IMR-90 (cell line): ENCODE measurements at regions not wholly inside any gene's neighbourhood (a gene's known extent, or its start where the extent isn't known, plus 50 kb on each side); places are given as distances from the start of the nearest gene placed in this dataset.
"Not testable (repeated sequence)": the region's sequence is repeated elsewhere in the genome, so short reads cannot be mapped to it uniquely, and the experiment has no call there.

ENCODE experiments used
- ATAC-seq: fragments of 200-7000 bp; cut with Tn5 transposase; 2 replicates; pipeline ENCODE4 v1.9.1; 2020; ENCODE audit warnings: low read depth, mild to moderate bottlenecking, moderate library complexity
- BruUV-seq: library from RNA; stranded (reverse); fragments of 400-500 nt; replicated peaks from 2 replicates; lab custom pipeline; 2021; lab: Mats Ljungman, UMichigan
- CTCF ChIA-PET: fragments of 300-600 bp; formaldehyde crosslinking; extraction: SDS; loops from one replicate; lab custom pipeline; 2021; ENCODE audit warnings: antibody characterized with exemption; lab: Yijun Ruan, JAX
- POLR2A ChIA-PET: fragments of 300-600 bp; sonication (Branson Sonifier 250); formaldehyde crosslinking; loops from one replicate; lab custom pipeline; 2022; ENCODE audit warnings: antibody characterized with exemption; ENCODE audit not compliant: unreplicated experiment; lab: Charles Lee
- DNase-seq: peaks from one replicate; pipeline ENCODE4 v3.0.0; 2013
- H2AFZ ChIP-seq: replicated peaks from 2 replicates; pipeline ENCODE3; 2013; ENCODE audit warnings: low read length, mild to moderate bottlenecking; ENCODE audit not compliant: poor library complexity
- H2AK5ac ChIP-seq: 2 replicates; pipeline ENCODE4 v1.6.1; 2013; ENCODE audit warnings: low read depth, low read length, inconsistent platforms
- H2AK9ac ChIP-seq: replicated peaks from 2 replicates; pipeline ENCODE3; 2013; ENCODE audit warnings: mild to moderate bottlenecking, low read depth, low read length, moderate library complexity; ENCODE audit not compliant: poor library complexity
- H2BK120ac ChIP-seq: 2 replicates; pipeline ENCODE4 v1.6.1; 2013; ENCODE audit warnings: low read depth, low read length, inconsistent platforms
- H2BK15ac ChIP-seq: 3 replicates; pipeline ENCODE4 v1.6.1; 2013; ENCODE audit warnings: low read depth, low read length, inconsistent platforms
- H2BK20ac ChIP-seq: 2 replicates; pipeline ENCODE4 v1.6.1; 2013; ENCODE audit warnings: low read depth, mild to moderate bottlenecking, inconsistent platforms, low read length, moderate library complexity
- H2BK5ac ChIP-seq: 2 replicates; pipeline ENCODE4 v1.6.1; 2013; ENCODE audit warnings: mild to moderate bottlenecking, low read depth, low read length, inconsistent platforms; ENCODE audit not compliant: poor library complexity, severe bottlenecking
- H3K14ac ChIP-seq: replicated peaks from 2 replicates; pipeline ENCODE4 v1.6.1; 2013; ENCODE audit warnings: low read depth, low read length, inconsistent platforms
- H3K18ac ChIP-seq: 2 replicates; pipeline ENCODE4 v1.6.1; 2013; ENCODE audit warnings: low read depth, low read length, control low read depth
- H3K23ac ChIP-seq: 2 replicates; pipeline ENCODE4 v1.6.1; 2013; ENCODE audit warnings: low read depth, low read length, inconsistent platforms
- H3K27ac ChIP-seq: 2 replicates; pipeline ENCODE4 v1.5.1; 2013; ENCODE audit warnings: mild to moderate bottlenecking, control low read depth, low read length; ENCODE audit not compliant: insufficient read depth
- H3K27me3 ChIP-seq: 2 replicates; pipeline ENCODE4 v1.6.1; 2013; ENCODE audit warnings: low read length; ENCODE audit not compliant: control insufficient read depth, insufficient read depth
- H3K36me3 ChIP-seq: 2 replicates; pipeline ENCODE4 v1.6.1; 2013; ENCODE audit warnings: low read length, mixed read lengths; ENCODE audit not compliant: control insufficient read depth, insufficient read depth
- H3K4ac ChIP-seq: 2 replicates; pipeline ENCODE4 v1.6.1; 2013; ENCODE audit warnings: low read depth, low read length, inconsistent platforms
- H3K4me1 ChIP-seq: 2 replicates; pipeline ENCODE4 v1.6.1; 2013; ENCODE audit warnings: low read length, mixed read lengths; ENCODE audit not compliant: control insufficient read depth, insufficient read depth
- H3K4me2 ChIP-seq: 2 replicates; pipeline ENCODE4 v1.6.1; 2013; ENCODE audit warnings: low read depth, mild to moderate bottlenecking, control low read depth, low read length, moderate library complexity
- H3K4me3 ChIP-seq: 2 replicates; pipeline ENCODE4 v1.5.1; 2013; ENCODE audit warnings: low read depth, mild to moderate bottlenecking, control low read depth, low read length, moderate library complexity; ENCODE audit not compliant: insufficient read depth
- H3K56ac ChIP-seq: 2 replicates; pipeline ENCODE4 v1.6.1; 2013; ENCODE audit warnings: low read length, inconsistent platforms; ENCODE audit not compliant: insufficient read depth; ENCODE audit errors: extremely low read depth
- H3K79me1 ChIP-seq, 2 experiments: 2 replicates each; pipeline ENCODE4 v1.6.1; 2013; ENCODE audit warnings: low read length in 2 of 2, inconsistent platforms in 1 of 2, low read depth in 1 of 2
- H3K9ac ChIP-seq: 2 replicates; pipeline ENCODE4 v1.6.1; 2013; ENCODE audit warnings: low read depth, low read length, control low read depth
- H3K9me1 ChIP-seq: 2 replicates; pipeline ENCODE4 v1.6.1; 2013; ENCODE audit warnings: low read length, inconsistent platforms; ENCODE audit not compliant: insufficient read depth
- H3K9me3 ChIP-seq: 2 replicates; pipeline ENCODE4 v1.6.1; 2013; ENCODE audit warnings: low read length; ENCODE audit not compliant: control insufficient read depth, insufficient read depth
- H4K20me1 ChIP-seq: 2 replicates; pipeline ENCODE4 v1.6.1; 2013; ENCODE audit warnings: low read length, inconsistent platforms; ENCODE audit not compliant: insufficient read depth
- H4K5ac ChIP-seq: 2 replicates; pipeline ENCODE4 v1.6.1; 2013; ENCODE audit warnings: mild to moderate bottlenecking, low read depth, low read length, control low read depth
- H4K8ac ChIP-seq, 2 experiments: 2 replicates each; pipeline ENCODE4 v1.6.1; 2013; ENCODE audit warnings: low read depth in 2 of 2, low read length in 2 of 2, control low read depth in 1 of 2, inconsistent platforms in 1 of 2
- H4K91ac ChIP-seq: 2 replicates; pipeline ENCODE4 v1.6.1; 2013; ENCODE audit warnings: low read depth, low read length, inconsistent platforms; ENCODE audit not compliant: insufficient read depth
- WGBS, 2 experiments: methylation state at CpG; one replicate each; pipeline versions ENCODE4 v1.1.5 to v1.1.7; 2013; ENCODE audit warnings: missing lambda C conversion rate in 2 of 2; ENCODE audit not compliant: insufficient read length in 1 of 2; ENCODE audit errors: extremely low coverage in 2 of 2; 5-methylcytosine and 5-hydroxymethylcytosine counted together
- dilution Hi-C: fragments of 300-500 bp; cut with HindIII; formaldehyde crosslinking; loops from one replicate; pipeline ENCODE4 v1.14.3; 2018; ENCODE audit warnings: low sequenced_read_pairs; ENCODE audit not compliant: unreplicated experiment
- in situ Hi-C: fragments of 300-500 bp; cut with MboI; formaldehyde crosslinking; loops from 3 replicates; pipeline ENCODE4 v1.14.3; 2019; ENCODE audit warnings: low sequenced_read_pairs, inconsistent platforms, mixed read lengths
- intact Hi-C: fragments of 100-400 bp; cut with micrococcal nuclease; formaldehyde crosslinking; loops from 2 replicates; pipeline ENCODE4 v1.10.0; 2022

- intact Hi-C loops, H3K27ac ChIP-seq, H3K9ac ChIP-seq, H3K4me2 ChIP-seq, H4K8ac ChIP-seq, H2AFZ ChIP-seq, H2BK5ac ChIP-seq, H4K20me1 ChIP-seq, dilution Hi-C loops, H3K9me3 ChIP-seq, BruUV-seq, H2BK20ac ChIP-seq, H3K56ac ChIP-seq, H3K9me1 ChIP-seq, H2AK5ac ChIP-seq, ATAC-seq, H3K79me1 ChIP-seq, H3K36me3 ChIP-seq, H2BK15ac ChIP-seq, CTCF ChIA-PET, H3K18ac ChIP-seq, POLR2A ChIA-PET, H2AK9ac ChIP-seq, H3K27me3 ChIP-seq, H4K5ac ChIP-seq, H3K23ac ChIP-seq, H3K4me3 ChIP-seq, H3K14ac ChIP-seq, H2BK120ac ChIP-seq, H4K91ac ChIP-seq, in situ Hi-C loops, H3K4me1 ChIP-seq, DNase-seq, H3K4ac ChIP-seq: not testable (repeated sequence)
- no CpG with 5 or more reads among the region's 2 CpGs for WGBS, 2 experiments
Measured at GRCh38 chr5:10883945-10884344, 122.9 kb upstream of the DAP start.
